Ectodermal cell (in vitro differentiated cells): ENCODE measurements at regions not wholly inside any gene's neighbourhood (a gene's known extent, or its start where the extent isn't known, plus 50 kb on each side); places are given as distances from the start of the nearest gene placed in this dataset.

Experiments
- H3K27ac ChIP-seq: 2 replicates; pipeline ENCODE4 v1.7.0; 2013; ENCODE audit warnings: mild to moderate bottlenecking, low read depth, low read length; ENCODE audit not compliant: insufficient read depth, poor library complexity, severe bottlenecking
- H3K27me3 ChIP-seq: 2 replicates; pipeline ENCODE4 v1.7.0; 2013; ENCODE audit warnings: mild to moderate bottlenecking, low read length; ENCODE audit not compliant: insufficient read depth, control insufficient read depth, poor library complexity, severe bottlenecking
- H3K36me3 ChIP-seq: one replicate; pipeline ENCODE4 v1.7.0; 2013; ENCODE audit warnings: low read length; ENCODE audit not compliant: control insufficient read depth, insufficient read depth
- H3K4me1 ChIP-seq: one replicate; pipeline ENCODE4 v1.7.0; 2013; ENCODE audit warnings: low read length; ENCODE audit not compliant: control insufficient read depth, insufficient read depth
- H3K4me3 ChIP-seq: 2 replicates; pipeline ENCODE4 v1.7.0; 2013; ENCODE audit warnings: low read depth, low read length, control low read depth; ENCODE audit not compliant: insufficient read depth
- H3K9me3 ChIP-seq: 2 replicates; pipeline ENCODE4 v1.7.0; 2013; ENCODE audit warnings: mild to moderate bottlenecking, low read length, moderate library complexity; ENCODE audit not compliant: control insufficient read depth
- WGBS, 2 experiments: methylation state at CpG; one replicate each; pipeline ENCODE4 v1.1.7; 2013; ENCODE audit warnings: missing lambda C conversion rate in 2 of 2; 5-methylcytosine and 5-hydroxymethylcytosine counted together

- no peaks in the 10 kb centered on the region for H3K9me3 ChIP-seq
- H3K4me1 ChIP-seq, result no peaks in the 10 kb centered on the region
- no peaks in the 10 kb centered on the region for H3K27me3 ChIP-seq
- H3K4me3 ChIP-seq, result no peak overlapping the region
- H3K27ac ChIP-seq, result no peak overlapping the region
- WGBS, 2 experiments, result 90 to 94% methylated on average over 2 of the region's 2 CpGs
- no peaks in the 10 kb centered on the region for H3K36me3 ChIP-seq
These were observed 511.7 kb upstream of the KLHL1 start for GRCh38 chr13:70619936-70620335.

GRCh38 chr13:70616847-70617246, 508.6 kb upstream of the KLHL1 start:
- Histone ChIP-seq H3K4me3 (no peak overlapping the region), H3K27me3 (no peaks in the 10 kb centered on the region), H3K9me3 (no peaks in the 10 kb centered on the region), H3K36me3 (no peaks in the 10 kb centered on the region), H3K4me1 (no peaks in the 10 kb centered on the region), H3K27ac (no peak overlapping the region)
- WGBS, 2 experiments, result 96 to 100% methylated on average over 1 to 2 of the region's 3 CpGs

- no peaks in the 10 kb centered on the region for H3K36me3 ChIP-seq
- no peak overlapping the region for H3K27ac ChIP-seq
- H3K4me3 ChIP-seq, result no peak overlapping the region
- H3K9me3 ChIP-seq, result no peaks in the 10 kb centered on the region
- H3K4me1 ChIP-seq, result no peaks in the 10 kb centered on the region
- H3K27me3 ChIP-seq, result no peaks in the 10 kb centered on the region
- WGBS, 2 experiments, result no CpG with 5 or more reads among the region's 1 CpG
These were observed 505.0 kb upstream of the KLHL1 start for GRCh38 chr13:70613295-70613694.

- Histone ChIP-seq H3K9me3 (no peaks in the 10 kb centered on the region), H3K27ac (no peak overlapping the region), H3K4me3 (no peak overlapping the region), H3K4me1 (no peaks in the 10 kb centered on the region), H3K36me3 (no peaks in the 10 kb centered on the region), H3K27me3 (no peaks in the 10 kb centered on the region)
- 97 to 100% methylated on average over 2 of the region's 2 CpGs for WGBS, 2 experiments
These were observed 504.6 kb upstream of the KLHL1 start for GRCh38 chr13:70612881-70613280.

- H3K4me1 ChIP-seq, result no peaks in the 10 kb centered on the region
- H3K27me3 ChIP-seq, result no peaks in the 10 kb centered on the region
- H3K27ac ChIP-seq, result no peak overlapping the region
- no peak overlapping the region for H3K4me3 ChIP-seq
- H3K36me3 ChIP-seq, result no peaks in the 10 kb centered on the region
- WGBS, 2 experiments, result 86 to 88% methylated on average over 4 of the region's 4 CpGs
- no peaks in the 10 kb centered on the region for H3K9me3 ChIP-seq
These were observed 496.2 kb upstream of the KLHL1 start for GRCh38 chr13:70604448-70604847.

- 97 to 100% methylated on average over 1 to 2 of the region's 3 CpGs for WGBS, 2 experiments
- Histone ChIP-seq H3K27ac (no peak overlapping the region), H3K36me3 (no peaks in the 10 kb centered on the region), H3K4me1 (no peaks in the 10 kb centered on the region), H3K4me3 (no peak overlapping the region), H3K27me3 (no peaks in the 10 kb centered on the region), H3K9me3 (no peaks in the 10 kb centered on the region)
These were observed 485.5 kb upstream of the KLHL1 start for GRCh38 chr13:70593716-70594115.

- H3K36me3 ChIP-seq, result no peaks in the 10 kb centered on the region
- 95 to 96% methylated on average over 4 of the region's 4 CpGs for WGBS, 2 experiments
- no peaks in the 10 kb centered on the region for H3K27me3 ChIP-seq
- H3K4me3 ChIP-seq, result no peak overlapping the region
- no peaks in the 10 kb centered on the region for H3K9me3 ChIP-seq
- no peaks in the 10 kb centered on the region for H3K4me1 ChIP-seq
- no peak overlapping the region for H3K27ac ChIP-seq
These were observed 476.9 kb upstream of the KLHL1 start for GRCh38 chr13:70585109-70585508.

- H3K27ac ChIP-seq, result no peak overlapping the region
- no peaks in the 10 kb centered on the region for H3K36me3 ChIP-seq
- no peaks in the 10 kb centered on the region for H3K27me3 ChIP-seq
- H3K4me1 ChIP-seq, result no peaks in the 10 kb centered on the region
- no peaks in the 10 kb centered on the region for H3K9me3 ChIP-seq
- H3K4me3 ChIP-seq, result no peak overlapping the region
These were observed 472.6 kb upstream of the KLHL1 start for GRCh38 chr13:70580825-70581224.

GRCh38 chr13:70579941-70580340, 471.7 kb upstream of the KLHL1 start:
- no peaks in the 10 kb centered on the region for H3K36me3 ChIP-seq
- H3K27ac ChIP-seq, result no peak overlapping the region

GRCh38 chr13:70571221-70571620, 463.0 kb upstream of the KLHL1 start:
- Histone ChIP-seq H3K4me1 (no peaks in the 10 kb centered on the region), H3K36me3 (no peaks in the 10 kb centered on the region), H3K4me3 (no peak overlapping the region), H3K9me3 (no peaks in the 10 kb centered on the region), H3K27ac (no peak overlapping the region), H3K27me3 (no peaks in the 10 kb centered on the region)
- WGBS, 2 experiments, result 93 to 99% methylated on average over 3 of the region's 3 CpGs

More at GRCh38 chr13:70579941-70580340, 471.7 kb upstream of the KLHL1 start:
- H3K4me1 ChIP-seq, result no peaks in the 10 kb centered on the region
- H3K9me3 ChIP-seq, result no peaks in the 10 kb centered on the region
- WGBS, 2 experiments, result 88% methylated on average over 3 of the region's 3 CpGs; no CpG with 5 or more reads in 1 of the 2 experiments
- no peak overlapping the region for H3K4me3 ChIP-seq
- no peaks in the 10 kb centered on the region for H3K27me3 ChIP-seq

- WGBS, 2 experiments, result no CpG with 5 or more reads among the region's 1 CpG
- H3K4me3 ChIP-seq, result no peak overlapping the region
- no peaks in the 10 kb centered on the region for H3K9me3 ChIP-seq
- H3K27me3 ChIP-seq, result no peaks in the 10 kb centered on the region
- no peaks in the 10 kb centered on the region for H3K4me1 ChIP-seq
- no peak overlapping the region for H3K27ac ChIP-seq
- H3K36me3 ChIP-seq, result no peaks in the 10 kb centered on the region
These were observed 460.3 kb upstream of the KLHL1 start for GRCh38 chr13:70568571-70568970.
